Glomerular visceral epithelial cell (primary cell): ENCODE measurements at regions not wholly inside any gene's neighbourhood (a gene's known extent, or its start where the extent isn't known, plus 50 kb on each side); places are given as distances from the start of the nearest gene placed in this dataset.
A peak's percentile ranks its signal among the peaks of the same experiment; 100 is the strongest.
"Not testable (repeated sequence)": the region's sequence is repeated elsewhere in the genome, so short reads cannot be mapped to it uniquely, and the experiment has no call there.

Experiments used
- DNase-seq: peaks from one replicate; pipeline ENCODE4 v3.0.0-alpha.2; 2016; ENCODE audit errors: extremely low spot score

DNA sequence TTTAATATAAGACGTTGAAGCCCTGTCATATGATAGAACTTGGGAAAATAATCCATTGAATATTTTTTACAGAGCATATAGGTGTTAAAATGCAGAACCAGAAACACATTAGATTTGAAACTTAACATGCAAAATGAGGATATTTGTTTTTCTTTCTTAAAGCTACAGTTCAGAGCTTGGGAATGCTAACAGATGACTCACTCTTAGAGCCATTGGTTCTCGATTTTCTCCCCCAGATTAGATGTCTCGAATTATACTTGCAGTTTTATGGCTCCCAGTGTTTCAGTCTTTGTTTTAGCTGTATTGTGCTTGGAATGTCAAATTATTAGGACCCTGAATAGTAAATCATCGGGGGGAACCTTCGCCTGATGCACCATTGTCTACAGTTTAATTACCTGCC, 575.7 kb upstream of the ZP4 start:
- no peak for DNase-seq

DNA sequence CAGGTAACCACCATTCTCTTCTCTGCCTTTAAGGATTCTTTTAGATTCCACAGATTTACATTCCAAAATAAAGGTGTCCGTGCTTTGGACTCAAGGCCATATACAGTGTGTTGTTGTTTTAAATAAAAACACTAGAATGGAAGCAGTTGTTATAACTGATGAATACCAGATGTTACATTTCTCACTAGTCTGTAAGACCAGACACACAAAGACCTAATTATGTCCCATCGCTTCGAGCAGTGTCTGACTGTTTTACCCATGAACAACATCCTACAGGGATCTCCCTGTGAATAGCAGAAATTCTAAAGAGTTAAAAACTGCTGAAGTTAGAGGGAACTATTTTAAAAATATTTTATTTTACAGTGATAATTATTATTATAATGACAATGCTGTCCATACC, 574.7 kb upstream of the ZP4 start:
- DNase-seq = no peak

DNA sequence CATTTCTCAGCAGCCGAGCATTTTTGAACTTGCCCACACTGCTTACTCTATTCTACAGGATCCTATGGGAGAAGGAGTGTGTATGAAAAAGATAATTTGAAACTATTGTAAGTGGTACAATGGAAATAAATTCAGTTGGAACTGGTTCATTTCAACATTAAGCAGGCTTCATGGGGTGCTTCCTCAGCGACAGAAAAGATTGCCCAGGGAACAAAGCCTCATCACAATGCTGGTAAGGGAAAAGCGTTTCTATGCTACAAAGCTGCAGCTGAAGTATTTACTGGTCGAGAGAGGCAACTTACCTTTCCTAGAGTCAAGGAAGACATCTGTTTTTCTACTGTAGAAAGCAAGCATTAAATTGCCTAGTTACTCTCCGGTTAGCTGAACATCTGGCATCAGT, 568.2 kb upstream of the ZP4 start:
- no peak for DNase-seq

DNA sequence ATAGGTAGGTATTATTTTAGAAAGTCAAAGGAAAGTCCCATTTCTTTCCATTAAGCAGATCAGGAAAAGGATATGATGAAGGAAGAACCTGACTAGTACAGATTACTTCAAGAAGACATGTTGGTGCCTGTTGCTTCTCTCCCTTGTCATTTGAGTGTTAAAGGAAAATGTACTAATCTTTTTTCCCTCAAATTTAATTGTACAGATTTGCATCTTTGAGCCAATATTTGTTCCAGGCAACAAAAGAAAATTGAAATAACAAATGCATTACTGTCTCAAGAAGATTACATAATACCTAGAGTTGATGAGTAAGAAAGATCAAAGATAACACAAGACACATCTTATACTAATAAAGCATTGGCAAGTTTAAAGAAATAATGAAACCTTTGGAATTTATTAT, 566.9 kb upstream of the ZP4 start:
- DNase-seq = no peak

DNA sequence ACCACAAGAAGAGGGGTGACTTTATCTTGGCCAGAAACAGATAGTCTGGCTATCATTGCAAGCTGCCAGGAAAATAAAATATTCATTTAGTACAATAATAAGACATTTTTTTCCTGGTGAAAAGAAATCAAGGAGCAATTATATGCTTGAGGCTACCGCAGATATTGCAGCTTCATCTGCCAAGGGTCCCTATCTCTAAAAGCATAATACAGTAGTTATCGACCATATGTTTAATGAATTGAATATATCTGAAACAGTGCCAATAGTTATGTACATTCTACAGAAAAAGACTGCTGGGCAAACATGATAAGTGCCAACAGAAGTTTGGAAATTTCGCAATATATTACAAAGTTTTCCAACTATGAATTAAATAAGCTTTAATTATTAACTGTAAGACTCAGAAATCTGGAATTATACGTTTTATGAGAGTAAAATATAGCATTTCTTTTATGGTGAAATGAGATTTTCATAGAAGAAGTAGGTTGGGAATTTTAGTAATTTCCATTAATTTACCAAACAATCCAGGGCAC, 561.1 kb upstream of the ZP4 start:
- DNase-seq = no peak

DNA sequence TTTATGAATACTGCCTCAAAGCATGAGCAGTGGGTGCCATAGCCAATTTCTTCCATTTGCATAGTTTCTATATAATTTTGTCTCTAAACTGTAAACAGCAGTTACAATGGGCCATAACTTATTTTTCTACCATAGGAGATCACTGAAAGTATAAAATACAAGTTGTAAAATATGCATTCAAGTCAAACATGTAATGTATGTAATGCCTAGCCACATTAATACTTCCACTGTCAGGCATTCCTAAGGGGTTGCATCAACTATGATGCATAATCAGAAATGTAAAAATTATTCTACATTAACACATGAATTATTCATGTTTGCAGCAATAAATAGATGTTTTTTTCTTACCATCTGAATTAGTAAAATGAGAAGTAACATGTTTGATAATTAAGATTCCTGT, 560.3 kb upstream of the ZP4 start:
- DNase-seq = no peak

DNA sequence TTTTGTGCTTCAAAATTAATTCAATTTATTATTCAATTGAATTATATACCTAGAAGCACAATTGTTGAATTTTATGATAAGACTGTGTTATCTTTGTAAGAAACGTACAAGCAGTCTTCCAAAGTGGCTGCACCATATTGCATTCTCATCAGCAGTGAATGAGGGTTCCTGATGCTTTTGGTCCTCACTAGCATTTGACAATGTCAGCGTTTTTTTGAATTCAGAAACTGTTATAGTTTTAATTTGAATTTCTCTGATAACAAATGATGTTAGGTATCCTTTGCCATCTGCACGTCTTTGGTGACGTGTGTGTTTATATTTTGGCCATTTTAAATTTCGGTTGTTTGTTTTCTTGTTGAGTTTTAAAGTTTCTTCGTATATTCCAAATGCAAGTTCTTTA, 553.0 kb upstream of the ZP4 start:
- no peak for DNase-seq

DNA sequence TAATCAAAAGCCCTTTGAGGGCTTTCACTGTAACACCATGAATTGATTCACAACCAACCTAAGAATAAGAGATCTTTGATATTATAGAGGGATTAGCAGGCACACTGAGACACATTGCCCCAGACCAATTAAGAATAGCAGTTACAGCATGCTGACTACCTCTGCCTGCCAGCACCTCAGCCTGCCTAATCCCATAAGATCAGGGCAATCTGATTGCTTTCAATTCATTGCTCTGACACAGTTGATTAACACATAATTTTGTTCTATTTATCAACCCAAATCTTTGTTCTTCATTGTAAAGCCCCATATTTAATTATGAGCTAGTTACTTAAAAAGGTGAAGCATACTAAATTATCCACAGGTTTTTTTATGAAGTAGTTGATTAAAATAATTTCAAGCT, 548.8 kb upstream of the ZP4 start:
- DNase-seq = no peak

DNA sequence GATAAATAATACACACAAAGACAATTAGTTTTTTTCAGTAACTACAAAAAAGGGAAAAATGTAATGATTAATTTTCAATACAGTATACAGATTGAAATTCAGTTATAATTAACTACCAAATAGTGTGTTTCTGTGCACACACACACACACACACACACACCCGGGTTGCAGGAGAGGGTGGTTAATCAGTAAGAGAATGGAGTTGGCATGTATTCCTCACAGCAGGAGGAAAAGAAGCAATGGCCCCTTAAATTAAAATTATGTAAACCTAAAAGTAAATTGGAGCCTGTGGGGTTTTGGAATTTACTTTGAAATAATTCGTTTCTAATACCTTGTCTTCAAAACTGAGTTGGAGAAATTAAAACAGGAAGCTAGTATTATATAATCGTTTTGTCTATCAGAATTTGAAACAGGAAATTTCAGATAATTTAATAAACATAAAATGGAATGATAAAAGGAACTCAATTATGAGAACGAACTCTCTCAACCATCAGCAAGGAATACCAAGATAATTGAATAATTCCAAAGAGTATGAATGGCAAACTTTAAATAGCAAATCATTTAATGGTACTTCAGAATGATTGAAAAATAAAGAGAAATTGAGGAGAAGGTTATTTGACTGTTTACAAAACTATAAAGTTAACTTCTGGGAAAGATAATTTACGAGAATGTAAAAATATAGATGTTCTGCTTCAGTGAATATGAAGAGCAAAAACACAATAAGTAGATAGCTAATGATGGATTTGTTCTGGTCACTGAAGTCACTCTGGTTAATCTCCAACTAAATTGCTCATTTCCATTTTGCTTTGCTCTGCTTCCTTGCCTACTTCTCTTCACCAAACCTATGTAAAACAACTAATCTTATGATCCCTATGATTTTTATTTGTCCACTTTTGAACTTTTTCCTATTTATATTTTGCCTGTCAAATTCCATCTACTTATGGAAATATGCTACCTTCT, 547.9 kb upstream of the ZP4 start:
- peak; percentile 58 for DNase-seq

DNA sequence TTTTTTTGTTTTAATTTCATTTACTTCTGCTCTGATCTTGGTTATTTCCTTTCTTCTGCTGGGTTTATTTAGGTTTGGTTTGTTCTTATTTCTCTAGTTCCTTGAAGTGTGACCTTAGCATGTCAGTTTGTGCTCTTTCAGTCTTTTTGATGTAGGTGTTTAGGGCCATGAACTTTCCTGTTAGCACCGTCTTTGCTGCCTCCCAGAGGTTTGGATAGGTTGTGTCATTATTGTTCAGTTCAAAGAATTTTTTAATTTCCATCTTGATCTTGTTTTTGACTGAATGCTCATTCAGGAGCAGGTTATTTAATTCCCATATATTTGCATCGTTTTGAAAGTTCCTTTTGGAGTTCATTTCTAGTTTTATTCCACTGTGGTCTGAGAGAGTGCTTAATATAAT, 539.0 kb upstream of the ZP4 start:
- DNase-seq = not testable (repeated sequence)

DNA sequence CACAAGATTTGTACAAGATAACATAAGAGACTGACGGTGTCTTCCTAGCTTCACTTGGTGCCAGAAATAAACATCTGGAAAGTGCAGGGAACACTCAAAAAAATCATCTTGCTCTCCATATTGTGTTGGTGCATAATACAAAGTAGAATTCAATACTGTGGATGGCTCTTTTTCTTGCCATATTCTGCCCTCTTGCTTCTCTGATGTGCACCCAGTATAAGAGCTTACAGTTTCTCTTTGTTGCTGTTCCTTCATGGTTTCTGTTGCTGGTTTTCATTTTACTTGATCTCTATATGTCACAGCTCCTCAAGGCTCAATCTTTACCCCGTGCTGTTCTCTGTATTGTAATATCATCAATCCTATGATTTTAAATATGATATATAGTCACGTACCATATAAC, 528.5 kb upstream of the ZP4 start:
- no peak for DNase-seq

DNA sequence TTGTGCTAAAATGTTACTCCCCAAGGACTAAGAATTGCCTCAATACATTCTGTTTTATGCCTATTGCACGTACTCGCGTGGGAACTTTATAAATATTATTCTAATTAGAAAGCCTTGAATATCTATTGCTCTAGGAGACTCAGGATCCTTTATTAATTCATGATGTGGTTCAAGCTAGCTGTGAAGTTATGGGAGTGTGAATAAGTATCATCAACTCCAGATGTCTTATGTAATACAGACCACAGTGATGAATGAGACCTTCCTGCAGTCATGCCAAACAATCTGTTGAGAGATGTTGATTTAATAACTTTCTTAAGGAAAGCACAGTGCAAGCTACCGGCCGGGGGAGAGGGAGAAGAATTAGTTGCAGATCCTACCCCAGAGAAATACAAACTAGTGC, 519.2 kb upstream of the ZP4 start:
- peak; percentile 77 for DNase-seq

DNA sequence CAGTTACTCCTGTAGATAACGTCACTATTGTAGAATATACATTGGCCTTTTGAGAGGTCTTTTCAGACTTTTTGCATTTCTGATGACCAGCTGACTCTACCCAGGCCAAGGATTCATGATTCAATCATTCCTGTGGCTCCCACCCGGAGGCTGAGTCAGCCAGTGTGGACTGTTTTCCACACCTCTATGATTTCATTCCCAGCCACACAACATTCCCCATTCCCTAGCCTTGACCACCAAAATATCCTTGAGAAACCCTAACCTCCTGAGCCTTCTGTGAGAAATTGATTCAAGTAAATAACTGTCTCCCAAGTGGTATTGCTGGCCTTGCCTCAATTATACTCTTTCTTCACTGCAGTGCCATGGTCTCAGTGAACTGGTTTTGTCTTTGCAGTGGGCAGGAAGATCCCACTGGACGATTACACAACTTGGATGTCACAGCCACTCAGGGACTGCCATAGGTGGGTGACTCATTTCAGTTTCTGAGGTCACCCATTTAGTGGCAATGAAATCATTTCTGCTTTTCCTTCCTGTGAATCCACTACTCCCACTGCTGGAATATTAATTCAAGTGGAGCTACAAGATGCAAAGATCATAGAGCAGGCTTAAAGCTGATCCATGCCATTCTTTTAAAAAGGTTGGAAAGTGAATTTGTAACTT, 518.6 kb upstream of the ZP4 start:
- DNase-seq = peak; percentile 99

DNA sequence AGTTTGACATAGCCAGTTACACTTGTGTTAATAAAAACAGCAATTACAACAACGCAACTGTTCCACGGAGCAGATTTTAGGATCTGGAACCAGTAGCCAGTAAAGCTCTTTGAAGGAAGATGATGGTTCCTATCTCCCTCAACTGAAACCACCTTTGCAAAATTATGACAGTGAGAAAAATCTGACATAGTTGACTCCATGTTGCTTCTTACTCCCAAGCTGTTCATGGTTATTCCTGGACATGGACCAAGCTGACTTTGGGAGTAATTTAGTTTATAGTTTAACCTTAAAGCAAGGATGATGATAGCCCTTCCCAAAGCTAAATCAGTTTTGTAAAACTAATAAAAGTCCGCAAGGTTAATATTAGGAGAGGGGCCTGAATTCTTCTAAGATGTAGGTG, 518.0 kb upstream of the ZP4 start:
- no peak for DNase-seq

DNA sequence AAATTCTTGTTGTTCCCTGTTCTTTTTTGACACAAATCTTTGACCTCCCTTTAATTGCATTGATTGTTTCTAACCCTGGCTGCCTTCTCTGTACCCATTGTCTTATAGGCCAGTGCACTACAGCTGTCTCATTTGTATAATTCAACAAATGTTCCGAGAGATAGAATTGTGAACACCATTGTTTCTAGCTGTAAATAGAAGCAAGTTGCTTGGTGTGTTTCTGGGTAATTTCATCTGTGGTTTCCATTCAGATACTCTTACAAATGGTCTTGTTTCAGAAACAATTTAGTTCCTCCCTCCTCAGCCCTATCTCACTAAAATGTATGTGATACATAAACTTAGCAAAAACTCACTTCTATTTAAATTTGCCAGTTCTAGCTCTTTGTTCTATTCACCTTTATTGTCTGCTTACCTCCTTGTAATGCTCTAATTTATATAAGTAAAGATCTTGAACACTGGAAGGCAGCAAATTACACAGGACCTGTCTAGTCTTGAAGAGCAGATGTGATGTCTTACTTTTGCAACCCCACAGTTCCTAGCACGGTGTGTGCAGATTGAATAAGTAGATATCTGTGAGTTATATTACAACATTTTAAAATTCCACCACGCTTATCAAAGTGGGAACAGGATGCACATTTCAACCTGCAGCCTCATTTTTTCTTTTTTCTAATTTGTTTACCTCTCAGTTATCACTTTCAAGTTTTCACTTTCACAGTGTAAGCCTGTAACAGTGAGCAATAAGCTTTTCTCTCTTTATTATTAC, 515.6 kb upstream of the ZP4 start:
- DNase-seq = no peak

DNA sequence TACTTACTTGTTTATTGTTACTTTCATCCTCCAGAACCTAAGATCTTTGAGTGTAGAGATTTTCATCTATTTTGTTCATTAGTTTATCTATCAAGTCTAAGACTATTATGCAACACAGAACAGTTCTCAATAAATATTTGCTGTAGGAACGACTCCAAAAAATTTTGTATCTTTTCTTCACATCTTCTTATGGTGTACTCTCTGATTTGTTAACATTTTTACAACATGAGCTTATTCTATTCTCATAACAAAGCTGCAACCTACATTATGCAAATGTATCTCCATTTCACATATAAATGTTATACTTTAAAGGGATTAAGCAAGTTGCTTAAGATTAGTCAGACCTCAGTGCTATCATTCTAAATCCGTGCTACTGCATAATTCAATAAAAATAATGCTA, 514.2 kb upstream of the ZP4 start:
- no peak for DNase-seq

DNA sequence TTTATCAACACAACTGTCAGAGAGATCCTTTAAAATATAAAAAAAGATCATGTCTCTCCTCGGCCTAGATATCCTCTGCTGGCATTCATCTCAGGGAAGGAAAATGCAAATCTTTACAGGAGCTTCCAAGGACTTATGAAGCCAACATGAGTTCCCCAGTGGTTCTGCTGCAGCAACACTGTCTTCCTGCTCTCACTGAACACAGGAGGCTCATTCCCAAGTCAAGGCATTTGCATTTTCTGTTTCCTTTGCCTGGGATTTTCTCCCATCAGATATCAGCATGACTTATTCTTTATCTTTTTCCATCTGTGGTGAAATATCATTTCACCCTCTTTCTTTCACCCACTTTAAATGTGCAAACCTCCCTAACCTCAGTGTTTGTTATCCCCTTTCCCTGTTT, 513.8 kb upstream of the ZP4 start:
- DNase-seq = no peak

DNA sequence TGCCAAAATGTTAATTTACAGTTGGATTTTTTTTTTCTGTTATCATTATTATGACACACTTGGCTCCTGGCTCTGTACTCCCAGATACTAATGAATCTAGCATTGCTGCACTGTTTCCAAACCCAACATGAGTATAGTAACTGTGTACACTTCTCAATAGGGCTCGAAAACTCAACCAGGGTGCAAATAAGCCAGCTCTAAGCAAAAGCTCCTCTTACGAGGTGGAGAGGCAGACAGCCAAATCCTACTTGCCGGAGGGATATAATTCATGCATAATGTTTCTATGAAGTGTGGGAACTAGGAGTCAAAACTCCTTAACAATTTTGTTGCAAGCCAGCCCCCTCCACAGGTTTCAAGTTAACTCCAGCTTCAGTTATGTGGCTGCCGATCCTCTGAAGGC, 510.4 kb upstream of the ZP4 start:
- DNase-seq = no peak

DNA sequence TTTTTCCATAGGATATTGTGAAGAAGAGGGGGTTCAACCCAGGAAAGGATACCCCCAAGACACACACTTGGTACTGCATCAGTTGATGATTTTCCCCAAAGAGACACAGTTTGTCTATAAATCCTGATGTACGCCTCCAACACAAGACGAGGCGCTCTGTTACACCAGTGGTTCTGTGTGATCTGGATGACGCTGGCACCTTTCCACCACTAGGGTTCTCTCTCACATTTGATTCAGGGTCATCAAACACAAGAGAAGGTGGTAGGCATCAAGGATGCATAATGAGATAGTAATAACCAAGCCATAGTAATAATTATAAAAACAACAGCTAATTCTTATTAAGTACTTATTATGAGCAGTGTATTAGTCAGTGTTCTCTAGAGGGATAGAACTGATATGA, 508.8 kb upstream of the ZP4 start:
- no peak for DNase-seq

DNA sequence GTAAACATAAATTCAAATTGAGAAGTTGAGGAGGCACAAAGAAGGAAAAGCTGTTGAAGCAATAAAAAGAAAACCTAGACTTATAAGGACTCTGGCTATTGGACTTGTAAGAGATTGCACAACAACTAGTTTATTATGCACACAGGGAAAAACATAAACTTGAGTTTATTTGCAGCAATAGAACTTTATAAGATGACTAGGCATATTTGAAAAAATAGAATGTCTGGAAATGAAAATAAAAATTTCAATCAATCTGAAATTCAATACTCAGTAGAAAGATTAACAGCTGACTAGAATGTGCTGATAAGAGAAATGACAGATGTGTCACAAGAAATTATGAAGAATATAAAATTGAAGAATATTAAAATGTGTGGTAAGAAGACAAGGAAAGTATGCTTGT, 505.4 kb upstream of the ZP4 start:
- DNase-seq = no peak

DNA sequence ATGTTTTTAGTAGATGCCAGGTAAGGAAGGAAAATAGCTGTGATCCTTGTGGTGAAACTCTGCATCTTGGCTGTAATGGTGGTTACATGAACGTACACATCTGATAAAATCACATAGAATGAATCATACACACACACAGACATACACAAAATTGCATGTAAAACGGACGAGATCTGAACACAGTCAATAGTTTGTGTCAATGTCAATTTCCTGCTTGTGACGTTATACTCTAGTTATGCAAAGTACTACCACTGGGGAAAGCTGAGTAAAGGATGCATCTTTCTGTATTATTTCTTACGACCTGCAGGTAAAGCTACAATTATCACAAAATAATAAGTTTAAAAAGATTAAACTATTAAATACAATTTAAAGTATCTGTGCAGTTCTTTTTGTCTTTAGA, 493.7 kb upstream of the ZP4 start:
- no peak for DNase-seq

DNA sequence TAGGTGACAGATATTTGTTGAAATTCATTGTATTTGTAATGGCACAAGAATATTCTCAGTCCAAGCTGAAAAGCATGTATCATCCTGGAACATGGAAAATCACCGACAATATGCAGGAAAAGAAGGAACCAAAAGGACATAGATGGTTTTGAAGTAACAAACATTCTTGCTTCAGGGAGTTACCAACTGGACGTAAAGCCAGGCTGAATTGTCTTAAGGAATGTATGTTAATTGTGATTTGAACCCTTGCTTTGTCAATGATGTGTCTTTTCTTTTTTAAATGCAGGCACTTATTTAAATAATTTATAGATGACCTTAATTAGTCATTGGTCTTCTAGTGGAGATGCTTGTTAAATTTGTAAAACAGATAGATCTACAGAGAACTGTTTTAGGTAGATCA, 489.4 kb upstream of the ZP4 start:
- DNase-seq = no peak
